Stomach (tissue), 4 donors: ENCODE measurements at regions not wholly inside any gene's neighbourhood (a gene's known extent, or its start where the extent isn't known, plus 50 kb on each side); places are given as distances from the start of the nearest gene placed in this dataset.

Experiments
- EP300 ChIP-seq: sonication (generic); formaldehyde crosslinking; IDR thresholded peaks from one replicate; pipeline ENCODE4 v1.6.1; 2017; ENCODE audit warnings: antibody characterized with exemption
- POLR2A ChIP-seq, 4 donors: fragments of 450-650 bp; IDR thresholded peaks; one replicate each; pipeline ENCODE4 v1.6.1; 2016; ENCODE audit warnings: antibody characterized with exemption in 4 of 4, control low read depth in 2 of 4, mild to moderate bottlenecking in 1 of 4, moderate library complexity in 1 of 4
- POLR2AphosphoS5 ChIP-seq, 3 donors: sonication (generic); formaldehyde crosslinking; IDR thresholded peaks; one replicate each; pipeline ENCODE4 v1.6.1; 2016; ENCODE audit warnings: antibody characterized with exemption in 3 of 3
- TF ChIP-seq, protein P1 (sequence below), 7 experiments: fragments of 450-650 bp in 4 of 7; fragments of 200-600 bp in 3 of 7; sonication (generic) in 3 of 7; IDR thresholded peaks; one replicate each; pipeline ENCODE4 v1.5.1; 2016 to 2019; ENCODE audit warnings: antibody characterized with exemption in 7 of 7, control low read depth in 2 of 7, mild to moderate bottlenecking in 1 of 7

DNA sequence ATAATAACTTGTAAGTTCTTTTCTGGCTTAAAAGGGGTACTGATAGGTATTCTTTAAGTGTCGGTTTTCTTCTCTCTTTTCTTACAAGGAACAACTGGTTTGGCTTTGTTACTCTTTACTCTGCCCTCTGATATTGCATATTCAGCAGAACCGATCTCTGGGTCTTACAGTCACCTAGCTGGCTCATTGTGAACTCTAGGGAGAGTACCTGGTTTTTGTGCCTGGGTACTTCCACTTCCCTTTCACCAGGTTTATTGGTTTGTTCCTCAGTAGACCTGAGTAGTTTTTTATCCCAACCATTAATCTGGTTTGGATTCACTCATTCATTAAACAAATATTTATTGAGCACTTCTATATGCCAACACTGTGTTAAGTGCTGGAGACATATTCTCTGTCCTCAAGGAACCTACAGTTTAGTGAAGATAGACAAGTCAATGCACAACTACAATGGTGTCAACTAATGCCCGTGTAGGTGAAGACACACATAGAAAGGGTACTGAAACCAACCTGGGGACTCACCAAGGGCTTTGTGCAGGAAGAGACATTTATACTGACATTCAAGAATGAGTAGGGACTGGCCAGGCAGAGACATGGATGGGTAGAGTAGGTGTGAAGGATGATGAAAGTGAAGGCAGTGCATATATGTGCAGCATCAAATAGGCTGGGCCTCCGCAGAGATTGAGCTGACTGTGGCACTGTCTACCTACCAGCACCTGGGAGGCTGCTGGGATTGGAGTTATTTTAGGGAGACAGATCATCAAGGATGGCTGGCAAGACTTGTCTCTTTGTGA, 348.8 kb upstream of the C11orf87 start:
- TF ChIP-seq, protein P1, sequence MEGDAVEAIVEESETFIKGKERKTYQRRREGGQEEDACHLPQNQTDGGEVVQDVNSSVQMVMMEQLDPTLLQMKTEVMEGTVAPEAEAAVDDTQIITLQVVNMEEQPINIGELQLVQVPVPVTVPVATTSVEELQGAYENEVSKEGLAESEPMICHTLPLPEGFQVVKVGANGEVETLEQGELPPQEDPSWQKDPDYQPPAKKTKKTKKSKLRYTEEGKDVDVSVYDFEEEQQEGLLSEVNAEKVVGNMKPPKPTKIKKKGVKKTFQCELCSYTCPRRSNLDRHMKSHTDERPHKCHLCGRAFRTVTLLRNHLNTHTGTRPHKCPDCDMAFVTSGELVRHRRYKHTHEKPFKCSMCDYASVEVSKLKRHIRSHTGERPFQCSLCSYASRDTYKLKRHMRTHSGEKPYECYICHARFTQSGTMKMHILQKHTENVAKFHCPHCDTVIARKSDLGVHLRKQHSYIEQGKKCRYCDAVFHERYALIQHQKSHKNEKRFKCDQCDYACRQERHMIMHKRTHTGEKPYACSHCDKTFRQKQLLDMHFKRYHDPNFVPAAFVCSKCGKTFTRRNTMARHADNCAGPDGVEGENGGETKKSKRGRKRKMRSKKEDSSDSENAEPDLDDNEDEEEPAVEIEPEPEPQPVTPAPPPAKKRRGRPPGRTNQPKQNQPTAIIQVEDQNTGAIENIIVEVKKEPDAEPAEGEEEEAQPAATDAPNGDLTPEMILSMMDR (IDR thresholded peaks at IDR 0.05): no peak
- TF ChIP-seq EP300 (no peak), POLR2AphosphoS5 (IDR thresholded peaks at IDR 0.05) (no peak), POLR2A (IDR thresholded peaks at IDR 0.05) (no peak)
